K562 (cell line): ENCODE measurements at regions not wholly inside any gene's neighbourhood (a gene's known extent, or its start where the extent isn't known, plus 50 kb on each side); places are given as distances from the start of the nearest gene placed in this dataset.
"Not testable (repeated sequence)": the region's sequence is repeated elsewhere in the genome, so short reads cannot be mapped to it uniquely, and the experiment has no call there.

Source experiments
- ATAC-seq: fragments of 200-7000 bp; cut with Tn5 transposase; 3 replicates; pipeline ENCODE4 v1.9.1; 2020; ENCODE audit warnings: moderate library complexity
- BruUV-seq: library from RNA; stranded (reverse); fragments of 400-500 nt; replicated peaks from 2 replicates; lab custom pipeline; 2021; lab: Mats Ljungman, UMichigan
- CTCF ChIA-PET: fragments of 300-600 bp; formaldehyde crosslinking; extraction: SDS; loops from one replicate; lab custom pipeline; 2021; ENCODE audit warnings: low intra/inter-chr PET ratio; lab: Yijun Ruan, JAX
- POLR2A ChIA-PET: fragments of 300-600, 350-650 bp; sonication (Branson Sonifier 250); formaldehyde crosslinking; extraction: SDS; loops from one replicate; lab custom pipeline; 2021; ENCODE audit warnings: antibody characterized with exemption, inconsistent platforms; lab: Yijun Ruan, JAX
- DNase-seq, 4 experiments: peaks; one replicate each; pipeline versions ENCODE4 v3.0.0 to v3.0.0-alpha.2; 2011 to 2018; ENCODE audit warnings: low spot score in 3 of 4, mixed read lengths in 3 of 4; ENCODE audit errors: extremely low read depth in 1 of 4
- FAIRE-seq: peaks from 2 replicates; lab custom pipeline; 2011; peaks lifted over from hg19 to GRCh38; lab: Jason Lieb, UNC
- H2AFZ ChIP-seq: 2 replicates; pipeline ENCODE4 v1.6.0; 2011; ENCODE audit warnings: low read depth, low read length, control low read depth, inconsistent platforms
- H3K27ac ChIP-seq: fragments of 200-600 bp; 3 replicates; pipeline ENCODE4 v1.8.0; 2011; ENCODE audit warnings: low read depth, mild to moderate bottlenecking, control low read depth, inconsistent platforms, low read length, moderate library complexity, mixed read lengths; ENCODE audit errors: extremely low read depth
- H3K27me3 ChIP-seq, 2 experiments: fragments of 300-600 bp in 1 of 2; 2 replicates in 1 of 2; 3 replicates in 1 of 2; pipeline versions ENCODE4 v1.6.0 to v1.8.0; 2011; ENCODE audit warnings: inconsistent platforms in 2 of 2, low read length in 2 of 2, mild to moderate bottlenecking in 1 of 2, mixed read lengths in 1 of 2, moderate library complexity in 1 of 2; ENCODE audit not compliant: control insufficient read depth in 2 of 2, insufficient read depth in 2 of 2
- H3K36me3 ChIP-seq: fragments of 300-600 bp; 3 replicates; pipeline ENCODE4 v1.8.0; 2011; ENCODE audit warnings: mild to moderate bottlenecking, low read length, inconsistent platforms; ENCODE audit not compliant: control insufficient read depth, insufficient read depth
- H3K4me1 ChIP-seq, 2 experiments: fragments of 200-600 bp in 1 of 2; replicated peaks in 1 of 2; 2 replicates in 1 of 2; 3 replicates in 1 of 2; pipeline versions ENCODE4 v1.5.1 to v1.8.0; 2011; ENCODE audit warnings: inconsistent platforms in 2 of 2, low read length in 2 of 2, mild to moderate bottlenecking in 1 of 2, mixed read lengths in 1 of 2, moderate library complexity in 1 of 2; ENCODE audit not compliant: control insufficient read depth in 2 of 2, insufficient read depth in 2 of 2
- H3K4me2 ChIP-seq: 2 replicates; pipeline ENCODE4 v1.6.1; 2011; ENCODE audit warnings: low read length, control low read depth, inconsistent platforms, mixed read lengths; ENCODE audit not compliant: insufficient read depth
- H3K4me3 ChIP-seq: fragments of 200-600 bp; sonication (generic), shearing (Covaris generic); 2 replicates; pipeline ENCODE4 v1.5.1; 2016; ENCODE audit warnings: control low read depth, inconsistent platforms
- H3K79me2 ChIP-seq: fragments of 200-600 bp; 3 replicates; pipeline ENCODE4 v1.8.0; 2011; ENCODE audit warnings: low read length, inconsistent platforms; ENCODE audit not compliant: control insufficient read depth, insufficient read depth
- H3K9ac ChIP-seq, 2 experiments: 2 replicates each; pipeline versions ENCODE4 v1.6.0 to v1.6.1; 2011; ENCODE audit warnings: low read depth in 2 of 2, low read length in 2 of 2, control low read depth in 1 of 2, inconsistent platforms in 1 of 2, mild to moderate bottlenecking in 1 of 2, mixed read lengths in 1 of 2; ENCODE audit not compliant: insufficient read depth in 1 of 2
- H3K9me1 ChIP-seq: one replicate; pipeline ENCODE4 v1.6.0; 2011; ENCODE audit warnings: inconsistent platforms, mild to moderate bottlenecking, low read length, moderate library complexity; ENCODE audit not compliant: control insufficient read depth, insufficient read depth
- H3K9me3 ChIP-seq: replicated peaks from 2 replicates; pipeline ENCODE4 v1.5.1; 2011; ENCODE audit warnings: low read depth, low read length, inconsistent platforms; ENCODE audit not compliant: control insufficient read depth, insufficient read depth
- H4K20me1 ChIP-seq: replicated peaks from 2 replicates; pipeline ENCODE4 v1.6.1; 2011; ENCODE audit warnings: low read length, inconsistent platforms, mixed read lengths; ENCODE audit not compliant: control insufficient read depth, insufficient read depth
- AFF1 ChIP-seq, 2 experiments: fragments of 450-650 bp; IDR thresholded peaks; 2 replicates each; pipeline ENCODE4 v1.6.1; 2018; ENCODE audit warnings: mild to moderate bottlenecking in 2 of 2, low read depth in 1 of 2; ENCODE audit not compliant: partially characterized antibody in 2 of 2
- ATF1 ChIP-seq, 2 experiments: fragments of 450-650 bp in 1 of 2; IDR thresholded peaks; 2 replicates each; pipeline ENCODE4 v1.6.1; 2016; ENCODE audit warnings: missing compliant biosample characterization in 1 of 2, missing genetic modification characterization in 1 of 2
- ATF3 ChIP-seq, 2 experiments: fragments of 450-650 bp in 1 of 2; sonication (generic) in 1 of 2; formaldehyde crosslinking in 1 of 2; IDR thresholded peaks in 1 of 2; conservative IDR thresholded peaks in 1 of 2; 2 replicates each; pipeline versions ENCODE4 v1.6.1 to v1.8.1; 2016 to 2023; ENCODE audit warnings: mild to moderate bottlenecking in 2 of 2, moderate library complexity in 2 of 2, inconsistent platforms in 1 of 2, missing genetic modification reagents in 1 of 2
- ATF4 ChIP-seq: fragments of 450-650 bp; formaldehyde crosslinking; IDR thresholded peaks from 2 replicates; pipeline ENCODE4 v1.4.0; 2022; ENCODE audit warnings: mild to moderate bottlenecking, moderate library complexity
- ATF7 ChIP-seq: fragments of 450-650 bp; IDR thresholded peaks from 2 replicates; pipeline ENCODE4 v1.7.1; 2014; ENCODE audit warnings: mild to moderate bottlenecking, moderate library complexity
- TRIM24 ChIP-seq, 2 experiments: fragments of 450-650 bp; IDR thresholded peaks; 2 replicates each; pipeline ENCODE4 v1.6.1; 2016
- WGBS: fragments of 100-300 bp; shearing (Covaris generic); methylation state at CpG from one replicate; pipeline ENCODE4 v1.1.6; 2016; ENCODE audit warnings: low coverage, mixed read lengths; ENCODE audit not compliant: insufficient coverage; ENCODE audit errors: missing lambda C conversion rate; 5-methylcytosine and 5-hydroxymethylcytosine counted together
- in situ Hi-C: fragments of 300-500 bp; cut with MboI; formaldehyde crosslinking; loops from 4 replicates; pipeline ENCODE4 v1.15.0; 2018; ENCODE audit warnings: inconsistent platforms, mixed read lengths
- intact Hi-C: fragments of 100-400 bp; cut with micrococcal nuclease; formaldehyde crosslinking; loops from 2 replicates; pipeline ENCODE4 v1.14.2; 2022

DNA sequence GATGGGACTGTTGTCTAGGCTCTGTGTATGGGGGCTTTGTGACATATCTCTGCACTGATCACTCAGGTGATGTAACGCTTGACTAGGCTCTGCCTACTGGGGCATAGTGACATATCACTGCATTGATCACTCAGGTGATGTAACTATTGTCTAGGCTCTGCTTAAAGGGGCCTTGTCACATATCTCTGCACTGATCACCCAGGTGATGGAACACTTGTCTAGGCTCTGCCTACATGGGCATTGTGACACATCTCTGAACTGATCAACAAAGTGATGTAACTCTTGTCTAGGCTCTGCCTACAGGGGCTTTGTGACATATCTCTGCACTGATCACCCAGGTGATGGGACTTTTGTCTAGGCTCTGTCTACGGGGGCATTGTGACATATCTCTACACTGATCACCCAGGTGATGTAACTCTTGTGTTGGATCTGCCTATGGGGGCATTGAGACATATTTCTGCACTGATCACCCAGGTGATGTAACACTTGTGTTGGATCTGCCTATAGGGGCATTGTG lies 51.4 kb upstream of the USP14 start:
- BruUV-seq, in situ Hi-C loops, H3K9me1 ChIP-seq, FAIRE-seq, H2AFZ ChIP-seq, H4K20me1 ChIP-seq, H3K79me2 ChIP-seq, H3K36me3 ChIP-seq, H3K4me1 ChIP-seq, ATAC-seq, H3K27me3 ChIP-seq, H3K27ac ChIP-seq, H3K9ac ChIP-seq, H3K4me2 ChIP-seq, H3K4me3 ChIP-seq, H3K9me3 ChIP-seq, CTCF ChIA-PET, POLR2A ChIA-PET, intact Hi-C loops, DNase-seq: not testable (repeated sequence)
- WGBS = 9% methylated on average over 2 of the region's 2 CpGs

GRCh38 chr18:107464-107863 lies 50.9 kb upstream of the USP14 start:
- H3K4me3 ChIP-seq; H2AFZ ChIP-seq; H3K36me3 ChIP-seq; CTCF ChIA-PET; in situ Hi-C loops; H4K20me1 ChIP-seq; H3K27me3 ChIP-seq; H3K27ac ChIP-seq; BruUV-seq; H3K9me1 ChIP-seq; ATAC-seq; H3K79me2 ChIP-seq; intact Hi-C loops; POLR2A ChIA-PET; H3K4me2 ChIP-seq; H3K9me3 ChIP-seq; H3K9ac ChIP-seq; H3K4me1 ChIP-seq; FAIRE-seq; TF ChIP-seq ATF1 (CRISPR knock-in tag; IDR thresholded peaks at IDR 0.05); ATF3 (CRISPR knock-in tag; conservative IDR thresholded peaks at IDR 0.05): not testable (repeated sequence)
- DNase-seq = peak in 1 of 4 experiments; percentile 11
- 24% methylated on average over 5 of the region's 5 CpGs for WGBS
- TF ChIP-seq ATF4 (CRISPR knock-in tag) = 0 out of 2 replicates have a peak, but pooled peaks have one; percentile 30
- TF ChIP-seq ATF7 = peak; percentile 87
- peak in 1 of 2 experiments; percentile 14 for TF ChIP-seq AFF1 (IDR thresholded peaks at IDR 0.05; ENCODE audit: low read depth in 1 of 2, partially characterized antibody in 2 of 2)
- peak; percentile 71 for TF ChIP-seq ATF1 (tag; IDR thresholded peaks at IDR 0.05)
- peak; percentile 82 for TF ChIP-seq ATF3 (IDR thresholded peaks at IDR 0.05)
- peak; percentile 87 to 91 for TF ChIP-seq TRIM24 (IDR thresholded peaks at IDR 0.05)
